ENCODE measurements at regions not wholly inside any gene's neighbourhood (a gene's known extent, or its start where the extent isn't known, plus 50 kb on each side); places are given as distances from the start of the nearest gene placed in this dataset.

GRCh38 chr12:131403676-131404075, 307.2 kb upstream of the SFSWAP start:
- Histone ChIP-seq H3K27me3 (ENCODE audit: insufficient read depth, low read depth, low read length) (no peaks in the 10 kb centered on the region), H3K9ac (ENCODE audit: low read length) (no peak overlapping the region), H3K4me2 (ENCODE audit: low read length) (no peak overlapping the region), H3K4me3 (ENCODE audit: low read length) (no peak overlapping the region), H4K20me1 (ENCODE audit: insufficient read depth) (no peaks in the 10 kb centered on the region), H3K9me3 (ENCODE audit: low read length) (no peaks in the 10 kb centered on the region), H3K36me3 (ENCODE audit: insufficient read depth, low read length) (no peaks in the 10 kb centered on the region), H3K79me2 (replicated peaks; ENCODE audit: insufficient read depth, low read length) (no peaks in the 10 kb centered on the region), H3K9me2 (ENCODE audit: insufficient read depth, low read length) (no peaks in the 10 kb centered on the region), H3F3A (ENCODE audit: insufficient read depth, low read length, poor library complexity, severe bottlenecking) (no peaks in the 10 kb centered on the region), H3K27ac (ENCODE audit: low read length) (no peak overlapping the region), H2AFZ (ENCODE audit: low read depth, low read length) (no peak overlapping the region)
- TF ChIP-seq RAD21 (conservative IDR thresholded peaks at IDR 0.05) (no peak), REST (IDR thresholded peaks at IDR 0.05; ENCODE audit: borderline replicate concordance) (no peak), TAF1 (IDR thresholded peaks at IDR 0.05; ENCODE audit: low read depth) (no peak), EZH2 (IDR thresholded peaks at IDR 0.05; ENCODE audit: borderline replicate concordance, insufficient read depth, low read length, poor library complexity, severe bottlenecking) (no peak)

GRCh38 chr12:131404705-131405104, 306.2 kb upstream of the SFSWAP start:
- Histone ChIP-seq H3K27ac (ENCODE audit: low read length) (no peak overlapping the region), H4K20me1 (ENCODE audit: insufficient read depth) (no peaks in the 10 kb centered on the region), H3K27me3 (ENCODE audit: insufficient read depth, low read depth, low read length) (no peaks in the 10 kb centered on the region), H3F3A (ENCODE audit: insufficient read depth, low read length, poor library complexity, severe bottlenecking) (no peaks in the 10 kb centered on the region), H3K36me3 (ENCODE audit: insufficient read depth, low read length) (no peaks in the 10 kb centered on the region), H3K9me3 (ENCODE audit: low read length) (no peaks in the 10 kb centered on the region), H3K4me2 (ENCODE audit: low read length) (no peak overlapping the region), H3K4me3 (ENCODE audit: low read length) (no peak overlapping the region), H3K9me2 (ENCODE audit: insufficient read depth, low read length) (no peaks in the 10 kb centered on the region), H3K9ac (ENCODE audit: low read length) (no peak overlapping the region), H2AFZ (ENCODE audit: low read depth, low read length) (no peak overlapping the region), H3K79me2 (replicated peaks; ENCODE audit: insufficient read depth, low read length) (no peaks in the 10 kb centered on the region)
- TF ChIP-seq REST (IDR thresholded peaks at IDR 0.05; ENCODE audit: borderline replicate concordance) (no peak), EZH2 (IDR thresholded peaks at IDR 0.05; ENCODE audit: borderline replicate concordance, insufficient read depth, low read length, poor library complexity, severe bottlenecking) (no peak), CTCF (IDR thresholded peaks at IDR 0.05; ENCODE audit: poor library complexity, severe bottlenecking) (no peak), EP300 (conservative IDR thresholded peaks at IDR 0.05; ENCODE audit: poor library complexity, severe bottlenecking) (no peak), MXI1 (conservative IDR thresholded peaks at IDR 0.05; ENCODE audit: poor library complexity, severe bottlenecking) (no peak), TAF1 (IDR thresholded peaks at IDR 0.05; ENCODE audit: low read depth) (no peak), POLR2AphosphoS5 (IDR thresholded peaks at IDR 0.05) (no peak), RAD21 (conservative IDR thresholded peaks at IDR 0.05) (no peak), SMC3 (conservative IDR thresholded peaks at IDR 0.05; ENCODE audit: poor library complexity) (no peak)

Measured in neural cell (in vitro differentiated cells).